D341Med (cell line): ENCODE measurements at regions not wholly inside any gene's neighbourhood (a gene's known extent, or its start where the extent isn't known, plus 50 kb on each side); places are given as distances from the start of the nearest gene placed in this dataset.
"Not testable (repeated sequence)": the region's sequence is repeated elsewhere in the genome, so short reads cannot be mapped to it uniquely, and the experiment has no call there.

Experiments
- DNase-seq: peaks from one replicate; pipeline ENCODE4 v3.0.0; 2012; ENCODE audit warnings: low spot score

GRCh38 chr2:175414882-175415487 is 233.5 kb upstream of the ATP5MC3 start:
- DNase-seq = peak; percentile 64

- DNase-seq = no peak
Measured at GRCh38 chr2:175414191-175414881, 232.8 kb upstream of the ATP5MC3 start.

- not testable (repeated sequence) for DNase-seq
Measured at GRCh38 chr2:175410941-175411340, 229.4 kb upstream of the ATP5MC3 start.

- DNase-seq = no peak
Measured at GRCh38 chr2:175404839-175405238, 223.3 kb upstream of the ATP5MC3 start.

- DNase-seq = no peak
Measured at GRCh38 chr2:175403599-175404221, 222.2 kb upstream of the ATP5MC3 start.

- no peak for DNase-seq
Measured at GRCh38 chr2:175402571-175402970, 221.1 kb upstream of the ATP5MC3 start.

- DNase-seq = no peak
Measured at GRCh38 chr2:175401956-175402469, 220.5 kb upstream of the ATP5MC3 start.

- no peak for DNase-seq
Measured at GRCh38 chr2:175400975-175401374, 219.5 kb upstream of the ATP5MC3 start.

GRCh38 chr2:175399326-175399725 is 217.8 kb upstream of the ATP5MC3 start:
- DNase-seq = no peak

GRCh38 chr2:175398848-175399247 is 217.3 kb upstream of the ATP5MC3 start:
- DNase-seq = no peak

GRCh38 chr2:175396696-175397095 is 215.2 kb upstream of the ATP5MC3 start:
- DNase-seq = no peak

- no peak for DNase-seq
Measured at GRCh38 chr2:175393851-175394250, 212.3 kb upstream of the ATP5MC3 start.

- no peak for DNase-seq
Measured at GRCh38 chr2:175383286-175383685, 201.8 kb upstream of the ATP5MC3 start.

- DNase-seq = no peak
Measured at GRCh38 chr2:175373729-175374128, 192.2 kb upstream of the ATP5MC3 start.

GRCh38 chr2:175372704-175373701 is 191.5 kb upstream of the ATP5MC3 start:
- no peak for DNase-seq

GRCh38 chr2:175371378-175371777 is 189.9 kb upstream of the ATP5MC3 start:
- DNase-seq = no peak

- DNase-seq = peak; percentile 60
Measured at GRCh38 chr2:175366815-175367214, 185.3 kb upstream of the ATP5MC3 start.

GRCh38 chr2:175363699-175364098 is 182.2 kb upstream of the ATP5MC3 start:
- no peak for DNase-seq

GRCh38 chr2:175362331-175362730 is 180.8 kb upstream of the ATP5MC3 start:
- DNase-seq = no peak

- no peak for DNase-seq
Measured at GRCh38 chr2:175359710-175360109, 178.2 kb upstream of the ATP5MC3 start.

- no peak for DNase-seq
Measured at GRCh38 chr2:175356901-175357300, 175.4 kb upstream of the ATP5MC3 start.

GRCh38 chr2:175355246-175355645 is 173.7 kb upstream of the ATP5MC3 start:
- no peak for DNase-seq
